Stimulated activated CD4-positive, alpha-beta T cell treated with anti-CD3 and anti-CD28 coated beads, Interleukin-4, amount 100 ng/mL, for 1 hour (primary cell): ENCODE measurements at regions not wholly inside any gene's neighbourhood (a gene's known extent, or its start where the extent isn't known, plus 50 kb on each side); places are given as distances from the start of the nearest gene placed in this dataset.
"Not testable (repeated sequence)": the region's sequence is repeated elsewhere in the genome, so short reads cannot be mapped to it uniquely, and the experiment has no call there.

ENCODE experiments used
- DNase-seq: peaks from one replicate; pipeline ENCODE4 v3.0.0-alpha.2; 2020

DNA sequence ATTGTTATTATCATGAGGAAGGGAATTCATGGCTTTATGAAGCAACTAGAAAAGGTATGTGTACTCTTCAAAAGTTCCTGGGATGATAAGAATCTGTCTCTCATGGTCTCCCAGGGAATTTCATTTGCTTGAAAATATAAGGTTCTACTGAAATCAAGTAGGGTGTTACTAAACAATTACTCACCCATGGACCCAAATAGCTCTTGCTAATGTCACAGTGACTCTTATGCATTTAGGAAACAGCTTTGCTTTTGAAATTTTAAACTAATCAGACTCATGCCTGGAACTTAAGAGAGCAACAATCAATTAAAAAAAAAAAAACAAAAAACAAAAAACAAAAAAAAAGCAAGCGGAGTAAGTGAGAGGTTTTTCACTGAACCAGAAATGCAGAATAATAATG, 1546.3 kb upstream of the TENM4 start:
- DNase-seq: no peak

DNA sequence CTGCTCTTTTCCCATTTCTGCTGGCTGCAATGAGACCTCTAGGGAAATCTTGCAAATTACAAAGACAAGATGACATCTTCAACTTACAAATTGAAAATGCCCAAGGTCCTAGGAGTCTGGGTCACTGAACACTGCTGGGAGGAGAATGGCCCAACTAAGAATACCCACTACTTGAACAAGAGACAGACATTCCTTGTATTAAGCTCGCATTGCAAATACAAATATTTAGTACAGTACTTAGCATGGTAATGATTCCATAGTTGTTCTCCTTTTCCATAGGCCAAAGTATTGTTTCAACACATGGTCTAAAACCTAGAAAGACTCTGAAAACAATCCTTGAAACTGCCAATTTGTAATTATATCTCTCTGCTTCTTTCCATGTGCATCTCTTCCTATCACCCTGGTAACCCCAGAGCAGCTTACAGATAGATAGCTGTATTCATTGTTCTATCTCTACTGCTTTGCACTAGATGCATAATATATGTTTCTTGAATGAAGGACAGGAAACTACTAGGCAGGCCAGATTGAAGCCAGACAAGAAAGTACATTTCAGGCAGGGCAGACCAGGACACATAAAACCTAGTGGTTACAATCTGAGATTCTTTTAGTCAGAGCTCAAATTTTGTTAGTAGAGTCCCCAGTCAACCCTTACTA, 1545.7 kb upstream of the TENM4 start:
- DNase-seq: no peak

DNA sequence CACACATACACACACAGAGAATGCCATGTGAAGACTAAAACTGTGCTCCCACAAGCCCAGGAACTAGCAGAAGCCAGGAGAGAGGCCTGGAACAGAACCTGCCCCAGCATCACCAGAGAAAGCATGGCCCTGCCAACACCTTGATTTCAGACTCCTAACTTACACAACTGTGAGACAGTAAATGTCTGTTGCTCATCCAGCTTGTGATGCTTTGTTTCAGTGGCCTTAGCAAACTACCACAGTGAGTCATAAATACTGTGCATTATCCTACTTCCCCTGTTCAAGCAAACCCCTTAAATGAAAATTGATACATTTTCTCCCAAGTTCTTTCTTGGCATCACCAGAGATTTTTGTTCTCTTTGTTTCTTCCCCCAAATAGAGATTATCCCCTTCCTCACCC, 1539.4 kb upstream of the TENM4 start:
- DNase-seq: no peak

DNA sequence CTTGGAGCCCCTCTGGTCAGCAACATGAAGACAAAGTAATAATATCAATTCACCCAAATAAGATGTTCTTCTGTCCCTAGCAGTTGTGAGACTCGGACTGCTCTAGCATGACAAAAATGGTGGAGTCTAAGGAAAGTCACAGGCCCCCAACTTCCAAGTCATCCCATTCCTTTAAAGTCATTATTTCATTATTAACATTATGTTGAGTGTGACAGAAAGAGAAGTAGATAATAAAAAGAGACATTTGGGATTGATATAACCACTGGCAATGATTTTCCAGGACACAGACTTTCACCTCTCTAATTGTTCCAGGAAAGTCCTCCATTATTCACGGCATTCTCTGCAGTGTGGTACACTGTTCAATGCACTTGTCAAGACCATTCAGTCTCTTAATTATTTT, 1533.0 kb upstream of the TENM4 start:
- no peak for DNase-seq

DNA sequence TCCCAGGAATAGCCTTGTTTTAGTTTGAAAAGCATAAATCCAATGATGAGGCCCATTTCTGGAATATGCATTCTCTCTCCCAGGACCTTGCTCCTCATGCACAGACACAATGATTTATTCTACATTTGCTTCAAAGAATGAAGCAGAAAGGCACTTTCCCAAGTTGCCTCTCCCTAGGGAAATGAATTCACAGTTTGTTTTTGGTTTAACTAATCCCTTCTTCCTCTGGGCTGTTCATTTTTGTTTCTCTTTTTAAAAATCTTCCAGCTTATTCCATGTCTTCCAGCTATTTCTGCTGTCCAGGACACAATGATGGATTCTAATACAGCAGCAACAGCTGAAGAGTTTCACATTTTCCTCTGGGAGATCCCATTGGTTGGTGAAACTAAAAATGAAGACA, 1529.2 kb upstream of the TENM4 start:
- DNase-seq: no peak

DNA sequence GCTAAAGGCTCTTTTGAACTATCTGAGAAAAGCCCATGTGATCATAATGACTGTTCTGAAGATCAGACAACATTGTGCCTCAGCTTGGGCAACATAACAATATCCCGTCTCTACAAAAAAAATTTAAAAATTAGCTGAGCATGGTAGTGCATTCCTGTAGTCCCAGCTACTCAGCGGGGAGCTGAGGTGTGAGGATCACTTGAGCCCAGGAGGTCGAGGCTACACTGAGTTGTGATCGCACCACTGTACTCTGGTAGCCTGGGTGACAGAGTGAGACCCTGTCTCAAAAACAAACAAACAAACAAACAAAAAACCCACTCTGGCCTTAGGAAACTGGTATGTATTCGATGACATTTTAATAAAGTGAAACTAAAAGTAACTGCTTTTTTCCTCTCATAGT, 1526.8 kb upstream of the TENM4 start:
- no peak for DNase-seq

DNA sequence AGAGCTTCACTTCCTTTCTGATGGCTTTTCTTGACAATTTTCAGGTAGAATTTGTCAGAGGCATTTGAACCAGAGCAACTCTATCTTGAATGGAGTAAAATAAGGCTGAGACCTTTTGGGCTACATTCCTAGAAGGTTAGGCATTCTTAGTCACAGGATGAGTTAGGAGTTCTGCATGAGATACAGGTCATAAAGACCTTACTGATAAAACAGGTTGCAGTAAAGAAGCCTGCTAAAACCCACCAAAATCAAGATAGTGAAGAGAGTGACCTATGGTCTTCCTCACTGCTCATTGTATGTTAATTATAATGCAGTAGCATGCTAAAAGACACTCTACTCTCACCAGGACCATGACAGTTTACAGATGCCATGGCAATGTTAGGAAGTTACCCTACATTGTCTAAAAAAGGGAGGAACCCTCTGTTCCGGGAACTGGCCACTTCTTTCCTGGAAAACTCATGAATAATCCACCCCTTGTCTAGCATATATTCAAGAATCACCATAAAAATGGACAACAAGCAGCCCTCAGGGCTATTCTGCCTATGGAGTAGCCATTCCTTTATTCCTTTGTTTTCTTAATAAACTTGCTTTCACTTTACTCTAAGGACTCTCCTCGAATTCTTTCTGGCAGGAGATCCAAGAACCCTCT, 1519.7 kb upstream of the TENM4 start:
- DNase-seq: no peak

DNA sequence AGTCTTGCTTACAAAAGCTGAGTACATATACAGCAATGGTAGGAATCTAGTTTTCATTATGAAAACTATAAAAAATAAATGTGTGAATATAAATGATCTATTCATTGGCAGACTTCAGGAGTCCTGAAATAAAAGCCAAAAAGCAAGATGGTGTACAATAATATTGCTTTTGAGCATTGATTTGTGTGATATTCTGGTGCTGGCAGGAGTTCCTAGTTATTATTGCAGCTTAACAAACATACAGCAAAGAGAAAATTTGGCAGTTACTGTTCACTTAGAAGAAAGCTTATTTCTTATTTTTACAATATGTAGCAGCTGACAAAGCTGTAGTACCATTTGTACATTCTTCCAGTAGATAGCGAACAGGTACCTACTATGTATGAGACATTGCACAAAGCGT, 1518.9 kb upstream of the TENM4 start:
- no peak for DNase-seq

DNA sequence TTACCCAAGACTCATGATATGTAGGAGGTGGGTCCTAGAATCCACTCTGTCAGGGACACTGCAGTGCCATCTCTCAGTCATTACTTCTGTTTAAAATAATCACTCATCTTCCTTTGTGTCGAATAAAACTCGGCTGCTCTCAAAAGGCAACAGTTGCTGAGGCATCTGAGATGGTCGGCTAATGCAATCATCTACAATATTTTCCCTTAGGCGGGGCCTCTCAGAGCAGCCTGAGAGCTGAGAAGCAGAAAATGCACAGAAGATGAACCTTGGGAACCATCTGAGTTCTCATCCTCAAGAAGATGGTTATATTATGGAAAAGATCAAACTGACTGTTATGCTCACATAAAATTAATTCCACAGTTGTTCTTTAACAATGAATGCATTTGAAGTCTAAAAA, 1518.2 kb upstream of the TENM4 start:
- no peak for DNase-seq

DNA sequence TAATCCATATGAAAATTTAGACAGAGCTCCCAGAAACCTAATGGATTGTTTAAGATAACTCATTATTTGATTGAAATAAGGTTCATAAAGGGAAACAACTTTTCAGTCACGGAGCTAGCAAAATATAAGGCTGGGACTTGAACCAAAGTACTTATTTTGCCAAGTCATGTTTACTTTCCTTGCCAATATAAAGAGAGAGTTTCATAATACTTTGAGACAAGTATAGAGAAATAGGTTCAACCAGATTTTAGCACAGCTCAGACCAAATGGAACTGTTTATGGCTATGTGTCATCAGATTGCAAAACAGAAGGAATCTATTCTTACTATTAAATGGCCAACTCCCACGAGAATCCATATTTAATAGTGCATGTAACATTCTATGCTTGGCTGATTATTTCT, 1517.5 kb upstream of the TENM4 start:
- no peak for DNase-seq

DNA sequence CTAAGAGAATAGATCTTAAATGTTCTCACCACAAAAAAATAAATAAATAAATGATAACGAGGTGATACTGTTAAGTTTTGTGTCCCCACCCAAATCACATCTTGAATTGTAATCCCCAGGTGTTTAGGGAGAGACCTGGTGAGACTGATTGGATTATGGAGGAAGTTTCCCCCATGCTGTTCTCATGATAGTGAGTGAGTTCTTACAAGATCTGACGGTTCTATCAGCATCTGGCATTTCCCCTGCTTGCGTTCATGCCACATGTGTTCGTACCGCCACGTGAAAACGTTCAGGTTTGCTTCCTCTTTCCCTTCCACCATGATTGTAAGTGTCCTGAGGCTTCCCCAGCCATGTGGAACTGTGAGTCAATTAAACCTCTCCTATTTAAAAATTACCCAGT, 1514.8 kb upstream of the TENM4 start:
- no peak for DNase-seq

DNA sequence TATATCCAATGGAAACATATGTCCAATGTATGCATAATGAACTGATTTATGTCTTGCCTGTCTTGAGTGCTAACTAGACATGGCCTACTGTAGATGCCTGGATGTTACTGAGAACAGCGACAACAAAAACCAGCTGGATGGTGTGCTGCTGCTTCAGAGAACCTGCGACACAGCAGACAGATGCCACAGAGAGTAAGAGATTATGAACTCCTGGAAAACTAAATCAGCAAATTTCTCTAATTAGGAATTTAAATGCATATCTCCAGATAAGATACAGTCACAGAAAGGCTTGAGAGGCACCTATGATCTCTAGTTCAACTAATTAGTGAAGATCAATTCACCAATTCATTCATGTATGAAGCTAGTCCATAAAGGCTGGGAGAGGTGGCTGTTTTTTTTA, 1508.0 kb upstream of the TENM4 start:
- DNase-seq: no peak

DNA sequence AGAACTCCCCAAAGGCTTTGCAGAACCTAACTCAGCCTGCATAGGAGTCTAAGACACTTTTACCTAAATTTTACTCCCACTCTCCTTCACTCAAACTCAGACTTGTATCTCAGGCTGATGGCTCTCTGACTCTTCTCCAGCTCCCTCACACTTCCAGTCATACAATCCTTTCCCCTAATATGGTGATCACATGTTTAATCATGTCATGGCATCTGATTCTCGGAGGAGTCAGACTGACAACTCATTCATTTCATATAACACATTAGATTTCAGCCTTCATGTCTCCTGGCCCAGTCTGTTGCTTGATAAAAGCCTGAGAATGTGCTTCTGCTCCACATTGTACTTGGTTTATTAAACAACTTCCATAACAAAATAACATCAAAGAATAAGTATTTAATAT, 1503.9 kb upstream of the TENM4 start:
- DNase-seq: no peak

DNA sequence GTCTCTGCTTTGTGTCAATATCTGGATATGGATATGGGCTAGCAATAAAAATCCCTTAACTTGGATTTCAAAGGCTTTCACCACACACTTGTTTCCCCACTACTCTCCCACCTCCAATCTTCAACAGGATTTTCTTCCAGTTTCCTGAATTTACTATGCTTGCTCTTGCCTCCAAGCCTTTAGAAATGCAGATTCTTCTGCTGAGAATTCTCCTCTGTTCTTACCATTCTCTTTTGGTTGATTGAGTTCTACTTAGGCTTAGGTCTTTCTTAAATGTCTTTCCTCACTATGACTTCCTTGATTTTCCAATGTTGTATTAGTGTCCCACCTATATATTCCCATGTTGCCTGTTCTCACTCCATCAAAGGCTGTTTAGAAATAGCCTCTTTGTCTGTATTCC, 1502.4 kb upstream of the TENM4 start:
- no peak for DNase-seq

DNA sequence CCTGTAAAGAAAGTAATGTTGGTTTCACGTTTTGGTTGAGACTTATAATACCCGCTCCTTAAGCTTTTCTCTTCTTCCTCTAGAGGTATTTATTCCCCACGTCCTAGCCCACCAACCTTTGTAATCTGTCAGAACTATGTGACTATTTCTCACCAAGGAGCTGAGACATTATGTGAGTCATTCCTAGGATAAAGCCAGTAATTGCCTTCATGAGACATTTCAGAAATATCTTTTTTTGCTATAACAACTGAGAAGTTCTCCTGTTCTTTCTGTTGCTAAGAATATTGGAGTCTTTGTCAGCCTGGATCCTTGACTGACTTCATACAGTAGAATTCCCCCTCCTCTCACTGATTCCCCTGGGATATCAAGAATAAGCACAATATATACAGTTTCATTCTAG, 1497.0 kb upstream of the TENM4 start:
- no peak for DNase-seq

DNA sequence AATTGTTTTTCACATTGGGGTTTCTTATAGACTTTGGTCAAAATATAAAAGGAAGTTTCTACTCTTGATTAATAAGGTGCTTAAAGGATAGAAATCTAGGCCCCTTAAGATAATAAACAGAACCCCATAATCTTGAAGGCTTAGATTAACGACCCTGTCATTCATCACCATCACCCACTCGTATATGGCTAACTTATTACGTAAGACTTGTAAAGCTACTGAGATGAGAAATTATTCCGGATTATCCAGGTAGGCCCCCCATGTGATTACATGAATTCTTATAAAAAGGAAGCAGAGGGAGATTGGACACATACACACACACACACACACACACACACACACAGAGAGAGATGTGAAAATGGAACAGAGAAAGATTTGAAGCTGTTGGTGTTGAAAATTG, 1489.2 kb upstream of the TENM4 start:
- DNase-seq: no peak

DNA sequence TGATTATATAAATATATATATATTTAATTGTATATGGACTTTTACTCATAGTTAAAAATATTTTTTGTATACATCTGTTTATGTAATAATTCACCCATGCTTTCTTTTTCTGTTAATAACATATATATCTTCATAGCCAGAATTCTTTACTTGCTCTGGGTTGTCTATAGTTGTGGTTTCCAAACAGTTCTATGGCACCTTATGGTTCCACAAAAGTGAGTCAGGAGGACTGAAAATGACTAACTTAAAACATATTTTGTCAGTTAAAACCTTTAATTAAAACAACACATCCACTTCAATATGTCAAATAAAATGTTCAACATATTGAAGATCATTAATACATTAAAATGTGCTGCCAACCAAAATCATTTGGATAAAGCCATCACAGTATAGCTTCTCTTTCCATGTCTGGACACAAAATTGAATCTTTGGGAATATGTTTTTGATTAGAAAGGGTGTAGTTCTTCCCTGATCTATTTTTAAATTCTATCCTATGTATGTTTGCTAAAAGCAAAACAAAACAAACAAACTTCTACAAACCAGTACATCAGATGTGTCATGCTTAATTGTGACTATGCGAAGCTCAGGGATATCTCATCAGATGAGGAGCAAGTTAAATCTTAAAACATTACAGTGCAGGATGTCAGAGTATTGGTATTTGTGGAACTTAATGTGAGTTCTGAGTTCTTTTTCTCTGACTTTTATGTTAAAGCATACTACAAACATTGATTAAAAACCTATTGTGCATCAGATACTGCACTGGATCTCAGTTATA, 1488.4 kb upstream of the TENM4 start:
- DNase-seq: no peak

DNA sequence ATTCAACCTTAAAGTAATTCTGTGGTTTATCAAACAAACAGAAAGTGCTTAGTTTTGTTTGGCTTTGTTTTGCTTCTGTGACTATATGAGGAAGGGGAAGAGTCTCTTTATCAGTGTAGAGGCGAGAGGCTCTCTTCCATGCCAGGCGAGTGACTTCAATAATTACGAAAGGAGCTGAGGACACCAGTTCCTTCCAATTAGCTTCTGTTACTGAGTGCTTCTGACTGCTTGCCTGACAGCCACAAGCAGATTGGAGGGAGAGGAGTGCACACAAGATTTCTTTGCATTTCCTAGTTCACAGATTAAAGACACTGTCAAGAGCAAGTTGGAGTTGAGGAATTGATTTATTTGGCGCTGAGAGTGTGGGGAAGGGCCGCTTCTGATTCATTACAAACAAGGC, 1484.5 kb upstream of the TENM4 start:
- DNase-seq: no peak

DNA sequence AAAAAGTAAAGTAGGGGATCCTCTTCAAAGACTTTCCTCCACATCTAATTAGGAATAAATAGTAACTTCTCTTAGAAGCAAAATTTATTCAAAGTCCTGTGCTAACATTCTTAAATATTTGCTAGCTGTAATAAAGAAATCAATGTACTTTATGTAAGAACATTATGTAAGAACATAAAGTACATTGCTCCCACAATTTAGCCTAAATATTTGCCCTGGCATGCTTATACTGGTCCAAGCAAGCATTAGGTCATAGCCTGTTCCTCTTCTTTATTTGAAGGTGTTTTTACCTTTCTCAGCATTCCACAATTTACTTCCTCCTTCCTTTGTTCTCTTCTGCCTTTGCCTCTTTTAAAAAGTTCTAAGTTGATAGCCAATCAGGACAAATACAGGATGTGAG, 1480.5 kb upstream of the TENM4 start:
- not testable (repeated sequence) for DNase-seq

DNA sequence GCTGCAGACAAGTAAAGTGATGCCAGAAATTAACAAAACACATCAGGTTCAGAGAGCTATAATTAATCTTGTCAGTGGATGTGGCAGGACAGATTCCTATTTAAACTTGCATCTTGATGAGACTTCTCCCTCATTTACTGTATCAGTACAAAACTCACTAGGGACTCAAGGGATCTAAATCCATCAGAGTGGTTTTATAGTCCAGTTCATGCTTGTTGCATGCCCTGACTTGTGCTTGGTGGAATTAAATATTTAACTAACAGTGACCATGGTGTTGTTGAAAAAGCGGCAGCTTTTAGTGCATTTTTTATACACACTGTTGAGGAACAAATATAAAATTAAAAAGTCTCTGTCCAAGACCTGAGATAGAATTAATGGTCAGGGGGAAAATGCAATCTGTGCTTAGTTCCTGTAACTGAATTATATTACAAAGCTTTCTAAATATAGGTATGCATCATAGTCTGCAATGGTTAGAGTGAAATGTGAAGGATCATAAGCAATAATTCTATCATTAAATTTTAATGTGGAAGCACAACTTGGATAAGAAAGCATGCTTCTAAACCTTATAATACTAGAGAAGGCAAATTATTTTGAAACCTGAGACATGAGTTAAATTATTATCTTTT, 1475.5 kb upstream of the TENM4 start:
- DNase-seq: no peak

DNA sequence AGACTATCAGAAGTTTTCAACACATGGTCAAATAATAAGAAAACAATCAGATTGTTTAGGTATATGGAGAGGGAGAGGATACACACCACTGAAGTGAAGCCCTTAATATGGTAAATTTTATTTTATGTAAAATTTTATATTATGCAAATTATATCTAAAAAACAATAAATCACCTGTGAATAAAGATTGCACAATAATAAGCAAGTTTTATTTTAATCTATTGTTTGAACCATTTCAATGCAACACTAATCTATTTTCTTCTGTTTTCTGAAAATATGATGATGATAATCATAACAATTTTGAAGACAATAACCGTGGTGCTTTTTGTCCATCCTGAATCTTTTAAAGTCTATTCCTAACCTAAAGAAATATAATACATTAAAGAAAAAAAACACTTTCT, 1473.5 kb upstream of the TENM4 start:
- DNase-seq: no peak

DNA sequence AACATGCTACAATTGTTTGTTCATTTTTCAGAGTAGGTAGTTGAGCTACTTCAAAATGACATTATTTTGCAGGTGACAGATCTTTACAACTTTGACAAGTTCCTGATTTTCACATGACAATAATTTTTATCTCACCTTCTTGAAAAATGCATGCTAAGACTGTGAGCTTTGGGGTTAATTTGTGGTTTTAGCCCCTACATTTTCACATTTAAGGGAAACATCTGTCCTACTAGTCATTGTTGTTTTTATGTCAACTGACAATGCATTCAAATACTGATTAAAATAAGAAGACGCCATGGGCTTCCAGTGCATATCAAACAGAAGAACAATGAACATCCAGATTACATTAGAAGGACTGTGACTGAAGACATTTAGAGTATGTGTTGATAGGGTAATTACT, 1470.8 kb upstream of the TENM4 start:
- DNase-seq: no peak

DNA sequence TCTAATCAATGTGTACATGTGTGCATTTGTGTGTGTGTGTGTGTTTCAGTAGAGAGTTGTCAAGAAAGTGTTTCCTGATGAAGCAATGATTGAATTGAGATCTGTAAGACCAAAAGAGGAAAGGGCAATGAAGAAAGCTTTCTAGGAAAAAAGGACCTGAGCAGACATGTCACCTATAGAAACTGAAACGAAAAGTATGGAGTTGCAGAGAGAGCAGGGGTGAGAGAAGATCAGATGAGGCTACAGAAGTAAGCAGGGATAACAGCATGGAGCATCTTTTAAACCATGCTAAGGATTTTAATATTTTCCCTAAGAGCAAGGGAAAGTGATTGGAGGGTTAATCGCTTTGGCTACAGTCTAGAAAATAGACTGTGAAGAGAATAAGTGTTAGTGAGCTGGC, 1459.4 kb upstream of the TENM4 start:
- no peak for DNase-seq

DNA sequence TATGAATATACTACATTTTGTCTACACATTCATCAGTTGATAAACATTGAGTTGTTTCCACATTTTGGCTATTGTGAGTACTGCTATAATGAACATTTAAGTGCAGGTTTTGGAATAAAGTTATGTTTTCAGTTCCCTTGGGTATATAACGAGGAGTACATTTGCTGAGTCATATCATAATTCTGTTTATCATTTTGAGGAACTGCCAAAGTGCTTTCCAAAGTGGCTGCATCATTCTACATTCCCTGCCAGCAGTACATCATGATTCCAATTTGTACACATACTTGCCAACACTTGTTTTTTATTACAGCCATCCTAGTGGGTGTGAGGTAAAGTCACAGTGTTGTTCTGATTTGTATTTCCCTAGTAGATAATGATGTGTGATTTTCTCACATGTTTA, 1458.6 kb upstream of the TENM4 start:
- no peak for DNase-seq
